ENCODE measurements at regions not wholly inside any gene's neighbourhood (a gene's known extent, or its start where the extent isn't known, plus 50 kb on each side); places are given as distances from the start of the nearest gene placed in this dataset.

- no peak for DNase-seq (ENCODE audit: low spot score)
These were observed 209.2 kb upstream of the CD180 start for GRCh38 chr5:67405755-67406154.

GRCh38 chr5:67405101-67405364 is 208.4 kb upstream of the CD180 start:
- no peak for DNase-seq (ENCODE audit: low spot score)

DNA sequence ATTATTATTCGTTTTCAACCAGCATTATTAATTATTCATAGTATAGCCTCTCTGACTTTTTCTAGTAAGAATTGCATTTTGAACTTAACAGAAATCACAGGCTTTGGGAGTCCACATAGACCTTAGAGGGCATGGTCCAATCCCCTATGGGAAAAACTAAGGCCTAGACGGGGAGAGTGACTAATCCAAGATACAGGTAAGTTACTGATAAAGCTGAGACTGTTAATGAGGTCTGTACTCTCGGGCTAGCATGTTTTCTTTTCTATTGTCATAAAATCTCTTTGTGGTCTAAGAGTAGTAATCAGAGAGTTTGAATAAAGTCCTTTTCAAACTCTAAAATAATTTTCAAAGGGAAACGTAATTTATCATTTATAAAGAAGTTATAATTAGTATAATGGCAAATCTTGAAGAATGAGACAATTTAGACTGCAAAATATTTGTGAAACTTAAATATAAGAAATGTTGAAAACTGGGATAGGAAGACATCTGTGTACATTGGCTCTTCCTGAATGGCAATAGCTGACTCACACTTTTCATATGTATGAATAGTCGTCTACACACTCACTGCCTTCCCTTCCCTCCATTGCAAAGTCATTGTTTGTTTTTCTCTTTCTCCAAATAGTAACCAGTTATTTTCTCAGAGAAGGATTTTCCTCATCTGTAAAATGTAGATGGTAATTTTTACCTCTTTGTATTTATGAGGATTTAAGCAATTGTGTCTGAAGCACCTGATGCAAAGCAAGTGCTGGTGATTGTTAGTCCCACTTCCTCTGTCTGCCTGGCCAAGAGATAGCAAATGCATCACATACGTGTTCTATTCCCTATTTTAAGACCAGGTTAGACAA is 207.9 kb upstream of the CD180 start:
- no peak for DNase-seq (ENCODE audit: low spot score)

DNA sequence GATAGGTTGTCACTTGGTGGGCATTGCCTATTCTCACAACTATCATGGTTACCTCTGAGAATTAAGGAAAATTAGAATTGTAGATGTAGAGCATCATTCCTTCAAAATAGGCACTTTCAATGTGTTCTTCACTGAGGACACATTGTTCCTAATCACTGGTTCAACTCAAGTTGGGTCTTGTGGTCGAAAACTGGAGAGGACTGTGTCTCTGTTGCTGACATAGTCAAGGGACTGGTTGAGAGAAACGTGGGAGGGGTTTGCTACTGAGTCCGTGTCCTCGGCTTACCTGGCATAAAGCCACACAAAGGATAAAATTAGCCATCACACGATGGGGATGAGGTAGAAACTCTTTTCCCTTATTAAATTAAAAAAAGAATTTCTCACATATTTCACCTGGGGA is 205.9 kb upstream of the CD180 start:
- no peak for DNase-seq (ENCODE audit: low spot score)

GRCh38 chr5:67401172-67401571 is 204.6 kb upstream of the CD180 start:
- no peak for DNase-seq (ENCODE audit: low spot score)

DNA sequence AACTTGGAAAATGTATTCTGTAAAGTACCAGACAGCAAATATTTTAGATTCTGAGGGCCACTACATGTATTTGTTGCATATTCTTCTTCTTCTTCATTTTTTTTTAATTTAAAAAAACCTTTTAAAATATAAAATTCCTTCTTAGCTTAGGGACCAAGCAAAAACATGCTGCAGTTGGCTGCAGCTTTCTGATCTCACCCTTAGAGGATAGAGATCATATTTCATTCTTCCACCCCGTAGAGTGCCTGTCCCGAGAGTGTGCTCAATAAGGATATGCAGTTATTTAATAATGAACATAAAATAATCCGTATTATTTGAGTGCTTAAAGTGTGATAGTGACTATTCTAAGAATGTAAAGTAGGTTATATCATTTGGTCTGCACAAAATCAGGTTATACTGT is 204.2 kb upstream of the CD180 start:
- no peak for DNase-seq (ENCODE audit: low spot score)

DNA sequence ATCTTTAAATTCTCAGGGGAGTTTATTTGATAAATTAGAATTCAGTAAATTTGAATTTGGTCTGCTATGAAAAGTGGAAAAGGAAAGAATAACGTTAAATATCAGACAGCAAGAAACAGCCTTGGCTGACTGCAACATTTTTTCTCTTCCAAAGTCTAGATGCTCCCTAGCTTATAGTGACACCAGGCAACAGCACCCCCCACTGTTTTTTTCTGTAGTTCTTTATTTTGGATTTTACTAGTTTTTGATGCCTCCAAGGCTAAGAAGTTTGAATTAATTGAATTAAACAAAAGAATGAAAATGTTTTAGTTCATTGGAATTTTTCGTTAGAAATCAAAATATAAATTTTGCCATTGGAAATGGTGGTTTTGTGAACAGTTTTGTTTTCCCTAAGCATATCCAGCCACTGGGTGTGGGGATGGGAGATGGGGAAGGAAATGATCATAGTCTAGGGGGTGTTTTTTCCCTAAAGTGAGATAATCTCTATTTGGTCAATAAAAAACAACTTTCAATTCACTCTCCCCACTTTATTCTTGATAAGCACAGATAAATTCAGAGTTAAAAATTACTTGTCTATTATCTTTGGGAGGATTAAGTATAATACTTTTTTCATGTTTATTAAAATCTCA is 199.3 kb upstream of the CD180 start:
- DNase-seq (ENCODE audit: low spot score) = no peak

GRCh38 chr5:67393211-67393610 is 196.6 kb upstream of the CD180 start:
- DNase-seq (ENCODE audit: low spot score) = no peak

- DNase-seq (ENCODE audit: low spot score) = no peak
These were observed 194.3 kb upstream of the CD180 start for GRCh38 chr5:67390935-67391334.

- DNase-seq (ENCODE audit: low spot score) = no peak
These were observed 186.9 kb upstream of the CD180 start for GRCh38 chr5:67383451-67383850.

DNA sequence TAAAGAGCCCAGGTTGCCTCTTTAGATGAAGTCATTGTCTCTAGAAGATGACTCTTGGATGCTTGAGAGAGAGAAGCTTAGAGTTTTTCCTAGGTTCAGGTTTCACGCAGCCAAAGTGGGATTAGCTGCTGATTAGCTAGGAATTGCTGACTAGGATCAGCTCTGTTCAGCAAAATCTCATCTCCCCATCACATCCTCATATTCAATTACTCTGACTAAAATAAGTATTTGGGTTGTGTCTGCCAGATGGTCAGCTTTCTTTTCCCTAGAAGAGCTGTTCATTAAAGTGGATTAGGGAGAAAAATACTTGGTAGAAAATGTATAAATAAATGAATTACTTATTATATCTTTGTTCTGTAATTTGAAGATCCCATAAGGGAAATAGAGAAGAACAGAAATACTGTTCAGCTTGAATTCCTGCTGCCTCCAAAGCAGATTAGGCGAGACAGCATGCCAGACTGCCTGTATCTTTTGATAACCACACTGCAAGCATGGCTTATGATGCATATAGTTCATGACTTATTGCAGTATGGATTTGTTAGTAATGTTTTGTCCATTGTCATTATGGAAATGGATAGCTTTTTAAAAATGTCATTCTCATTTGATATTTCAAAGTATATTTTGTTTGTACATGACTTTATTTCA is 184.8 kb upstream of the CD180 start:
- no peak for DNase-seq (ENCODE audit: low spot score)

GRCh38 chr5:67380431-67380830 is 183.8 kb upstream of the CD180 start:
- no peak for DNase-seq (ENCODE audit: low spot score)

DNA sequence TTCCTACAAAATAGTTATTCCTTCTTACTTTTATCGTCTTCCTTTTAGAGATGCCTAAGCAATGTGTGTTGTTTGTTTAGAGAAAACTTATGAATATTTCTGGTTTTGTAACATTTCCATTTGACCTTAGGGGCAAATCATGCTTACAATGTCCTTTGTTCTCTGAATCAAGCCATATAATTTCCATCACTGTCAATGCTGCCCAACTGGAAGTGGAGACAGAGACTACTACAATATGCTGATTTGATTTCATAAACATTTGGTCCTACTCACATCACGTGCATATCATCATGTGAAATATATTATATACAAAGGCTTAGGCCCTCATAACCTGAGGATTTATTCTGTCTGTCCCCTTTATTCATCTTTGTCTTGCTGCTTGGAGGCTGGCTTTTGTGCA is 183.2 kb upstream of the CD180 start:
- no peak for DNase-seq (ENCODE audit: low spot score)

GRCh38 chr5:67378256-67378655 is 181.7 kb upstream of the CD180 start:
- no peak for DNase-seq (ENCODE audit: low spot score)

GRCh38 chr5:67377631-67378030 is 181.0 kb upstream of the CD180 start:
- no peak for DNase-seq (ENCODE audit: low spot score)

DNA sequence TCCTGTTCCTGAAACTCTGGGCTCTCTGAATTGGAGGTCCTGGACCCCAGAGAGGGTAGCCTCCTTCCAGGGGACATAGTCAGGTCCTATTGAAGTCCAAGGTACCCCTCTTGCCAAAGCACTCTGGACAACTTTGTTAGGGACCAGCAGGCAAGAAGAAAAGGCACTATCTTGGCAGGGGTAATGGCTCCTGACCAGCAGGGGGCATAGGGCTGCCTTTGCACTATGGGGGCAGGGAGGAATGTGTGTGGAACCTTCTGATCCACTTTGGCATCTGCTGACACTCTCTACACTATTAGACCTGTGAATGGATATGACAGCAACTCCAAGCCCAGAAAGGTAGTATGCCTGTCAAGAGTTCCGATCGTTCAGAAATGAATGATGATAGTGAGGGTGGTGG is 179.0 kb upstream of the CD180 start:
- no peak for DNase-seq (ENCODE audit: low spot score)

- no peak for DNase-seq (ENCODE audit: low spot score)
These were observed 177.8 kb upstream of the CD180 start for GRCh38 chr5:67374378-67374777.

GRCh38 chr5:67373518-67373917 is 176.9 kb upstream of the CD180 start:
- DNase-seq (ENCODE audit: low spot score) = no peak

DNA sequence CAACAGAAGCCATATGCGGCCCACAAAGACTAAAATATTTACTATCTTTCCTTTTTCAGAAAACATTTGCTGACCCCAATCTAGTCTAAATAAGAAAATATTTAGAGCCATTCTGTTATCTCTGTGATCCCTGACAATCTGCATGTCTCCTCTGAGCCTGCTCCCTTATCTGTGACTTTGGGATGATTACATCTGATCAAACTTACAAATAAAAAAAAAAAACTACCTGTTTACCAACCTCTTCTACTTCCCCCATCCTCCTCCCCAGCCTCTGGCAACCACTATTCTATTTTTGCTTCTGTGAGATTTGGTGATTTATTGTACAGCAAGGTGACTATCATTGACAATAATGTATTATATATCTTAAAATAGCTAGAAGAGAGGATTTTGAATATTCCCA is 176.3 kb upstream of the CD180 start:
- no peak for DNase-seq (ENCODE audit: low spot score)

DNA sequence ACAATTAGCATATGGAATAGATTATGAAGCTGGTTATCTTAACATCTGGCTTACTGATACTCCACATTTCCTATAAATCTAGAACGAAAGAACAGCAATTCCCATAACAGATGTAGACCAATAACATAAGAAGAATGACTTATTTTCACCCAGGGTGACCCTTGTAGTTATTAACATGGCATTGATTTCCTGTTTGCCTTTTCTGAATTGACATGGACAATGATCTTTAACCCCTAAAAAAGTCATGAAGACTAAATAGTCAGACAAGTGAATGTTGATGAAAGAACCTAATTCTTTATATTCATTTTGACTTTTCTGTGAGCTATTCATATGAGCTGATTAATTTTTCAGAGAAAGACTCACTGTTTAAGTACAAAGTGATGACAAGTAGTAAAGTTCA is 175.3 kb upstream of the CD180 start:
- no peak for DNase-seq (ENCODE audit: low spot score)

DNA sequence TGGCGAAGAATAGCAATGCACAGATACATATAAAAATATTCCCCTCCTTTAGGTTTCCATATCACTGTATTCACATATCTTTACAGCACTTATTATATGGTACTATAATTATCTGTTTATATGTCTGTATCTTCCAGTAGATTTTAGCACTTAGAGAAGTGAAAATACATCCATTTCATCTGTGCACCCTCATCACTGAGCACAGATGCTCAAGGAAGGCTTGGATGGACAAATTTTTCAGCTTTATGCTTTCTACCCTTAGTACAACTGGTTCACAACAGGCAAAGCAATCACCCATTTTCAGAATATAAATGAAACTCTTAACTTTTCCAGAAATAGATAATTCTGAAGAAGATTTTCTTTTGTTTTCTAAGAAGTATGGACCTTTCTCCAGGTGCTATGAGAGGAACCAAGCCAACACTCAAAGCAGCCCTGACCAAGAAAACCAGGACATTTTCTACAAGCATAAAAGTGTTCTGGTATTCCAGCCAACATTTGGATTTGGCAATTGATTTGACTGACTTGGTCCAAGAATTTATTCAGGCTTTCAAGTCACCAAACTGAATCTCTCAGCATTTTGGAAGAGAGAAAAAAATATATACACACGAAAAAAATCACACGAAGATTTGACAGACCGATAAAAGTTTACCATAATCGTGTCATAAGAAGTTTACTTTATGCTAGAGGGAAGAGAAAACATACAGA is 170.2 kb upstream of the CD180 start:
- no peak for DNase-seq (ENCODE audit: low spot score)

GRCh38 chr5:67366276-67366675 is 169.7 kb upstream of the CD180 start:
- no peak for DNase-seq (ENCODE audit: low spot score)

GRCh38 chr5:67364381-67364970 is 167.9 kb upstream of the CD180 start:
- DNase-seq (ENCODE audit: low spot score) = no peak
